ENCODE measurements at regions not wholly inside any gene's neighbourhood (a gene's known extent, or its start where the extent isn't known, plus 50 kb on each side); places are given as distances from the start of the nearest gene placed in this dataset.

GRCh38 chr14:101508948-101509729 is 52.2 kb upstream of the DIO3 start:
- H3K36me3 ChIP-seq, result no peaks in the 10 kb centered on the region
- no peaks in the 10 kb centered on the region for H3K9me3 ChIP-seq
- TF ChIP-seq CTCF (IDR thresholded peaks at IDR 0.05; ENCODE audit: low read depth, low read length), result no peak
- H3K4me1 ChIP-seq, result no peaks in the 10 kb centered on the region
- no peaks in the 10 kb centered on the region for H3K27me3 ChIP-seq
- no peak overlapping the region for H3K4me3 ChIP-seq (ENCODE audit: low read depth, low read length)
- no peak for DNase-seq

GRCh38 chr14:101509730-101510371 is 51.4 kb upstream of the DIO3 start:
- no peaks in the 10 kb centered on the region for H3K9me3 ChIP-seq
- H3K4me3 ChIP-seq (ENCODE audit: low read depth, low read length), result no peak overlapping the region
- no peaks in the 10 kb centered on the region for H3K27me3 ChIP-seq
- no peaks in the 10 kb centered on the region for H3K36me3 ChIP-seq
- DNase-seq, result no peak
- no peak for TF ChIP-seq CTCF (IDR thresholded peaks at IDR 0.05; ENCODE audit: low read depth, low read length)
- no peaks in the 10 kb centered on the region for H3K4me1 ChIP-seq

- no peak for DNase-seq
- Histone ChIP-seq H3K4me1 (no peaks in the 10 kb centered on the region), H3K9me3 (no peaks in the 10 kb centered on the region), H3K4me3 (ENCODE audit: low read depth, low read length) (no peak overlapping the region), H3K27me3 (no peaks in the 10 kb centered on the region), H3K36me3 (no peaks in the 10 kb centered on the region)
- TF ChIP-seq CTCF (IDR thresholded peaks at IDR 0.05; ENCODE audit: low read depth, low read length), result no peak
Measured at GRCh38 chr14:101511199-101511598, 50.1 kb upstream of the DIO3 start.

All from BE2C (cell line).